ENCODE measurements at regions not wholly inside any gene's neighbourhood (a gene's known extent, or its start where the extent isn't known, plus 50 kb on each side); places are given as distances from the start of the nearest gene placed in this dataset.

DNA sequence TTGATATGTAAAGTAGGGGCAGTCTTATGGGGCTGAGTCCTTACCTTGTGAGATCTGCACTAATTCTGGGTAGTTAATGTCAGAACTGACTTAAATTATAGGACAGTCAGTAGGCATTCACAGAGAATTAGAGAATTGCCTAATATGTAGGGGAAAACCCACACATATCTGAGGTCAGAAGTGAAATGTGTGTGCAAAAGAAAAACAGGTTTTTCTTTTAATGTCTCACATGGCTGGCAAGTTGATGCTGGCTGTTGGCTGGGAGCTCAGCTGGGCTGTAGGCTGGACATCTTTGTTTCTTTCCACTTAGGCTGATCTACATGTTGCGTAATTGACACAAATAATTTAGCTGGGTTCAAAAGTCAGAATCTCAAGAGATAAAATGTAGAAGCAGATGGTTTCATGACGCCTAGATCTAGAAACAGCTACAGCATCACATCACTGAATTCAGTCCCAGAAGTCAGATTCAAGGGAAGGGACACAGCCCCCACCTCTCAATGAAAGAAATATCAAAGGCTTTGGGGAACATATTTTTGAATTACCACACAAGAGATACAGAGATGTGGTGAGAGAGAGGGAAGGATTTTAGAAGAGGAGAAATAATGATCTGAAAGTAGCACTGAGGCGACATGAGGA, 98.9 kb downstream of the TNFSF18 start:
- H2AFZ ChIP-seq (ENCODE audit: low read depth, low read length): no peak overlapping the region
- no peaks in the 10 kb centered on the region for H3K9me3 ChIP-seq (ENCODE audit: low read length)
- H3K9ac ChIP-seq (ENCODE audit: low read length): no peak overlapping the region
- H4K20me1 ChIP-seq (ENCODE audit: insufficient read depth): no peaks in the 10 kb centered on the region
- H3K27me3 ChIP-seq (ENCODE audit: insufficient read depth, low read depth, low read length): no peaks in the 10 kb centered on the region
- no peaks in the 10 kb centered on the region for H3F3A ChIP-seq (ENCODE audit: insufficient read depth, low read length, poor library complexity, severe bottlenecking)
- no peaks in the 10 kb centered on the region for H3K36me3 ChIP-seq (ENCODE audit: insufficient read depth, low read length)
- no peaks in the 10 kb centered on the region for H3K9me2 ChIP-seq (ENCODE audit: insufficient read depth, low read length)
- TF ChIP-seq RAD21 (conservative IDR thresholded peaks at IDR 0.05) (no peak), SMC3 (conservative IDR thresholded peaks at IDR 0.05; ENCODE audit: poor library complexity) (no peak), EP300 (conservative IDR thresholded peaks at IDR 0.05; ENCODE audit: poor library complexity, severe bottlenecking) (no peak), CTCF (IDR thresholded peaks at IDR 0.05; ENCODE audit: poor library complexity, severe bottlenecking) (no peak)
- TF ChIP-seq, protein P1, sequence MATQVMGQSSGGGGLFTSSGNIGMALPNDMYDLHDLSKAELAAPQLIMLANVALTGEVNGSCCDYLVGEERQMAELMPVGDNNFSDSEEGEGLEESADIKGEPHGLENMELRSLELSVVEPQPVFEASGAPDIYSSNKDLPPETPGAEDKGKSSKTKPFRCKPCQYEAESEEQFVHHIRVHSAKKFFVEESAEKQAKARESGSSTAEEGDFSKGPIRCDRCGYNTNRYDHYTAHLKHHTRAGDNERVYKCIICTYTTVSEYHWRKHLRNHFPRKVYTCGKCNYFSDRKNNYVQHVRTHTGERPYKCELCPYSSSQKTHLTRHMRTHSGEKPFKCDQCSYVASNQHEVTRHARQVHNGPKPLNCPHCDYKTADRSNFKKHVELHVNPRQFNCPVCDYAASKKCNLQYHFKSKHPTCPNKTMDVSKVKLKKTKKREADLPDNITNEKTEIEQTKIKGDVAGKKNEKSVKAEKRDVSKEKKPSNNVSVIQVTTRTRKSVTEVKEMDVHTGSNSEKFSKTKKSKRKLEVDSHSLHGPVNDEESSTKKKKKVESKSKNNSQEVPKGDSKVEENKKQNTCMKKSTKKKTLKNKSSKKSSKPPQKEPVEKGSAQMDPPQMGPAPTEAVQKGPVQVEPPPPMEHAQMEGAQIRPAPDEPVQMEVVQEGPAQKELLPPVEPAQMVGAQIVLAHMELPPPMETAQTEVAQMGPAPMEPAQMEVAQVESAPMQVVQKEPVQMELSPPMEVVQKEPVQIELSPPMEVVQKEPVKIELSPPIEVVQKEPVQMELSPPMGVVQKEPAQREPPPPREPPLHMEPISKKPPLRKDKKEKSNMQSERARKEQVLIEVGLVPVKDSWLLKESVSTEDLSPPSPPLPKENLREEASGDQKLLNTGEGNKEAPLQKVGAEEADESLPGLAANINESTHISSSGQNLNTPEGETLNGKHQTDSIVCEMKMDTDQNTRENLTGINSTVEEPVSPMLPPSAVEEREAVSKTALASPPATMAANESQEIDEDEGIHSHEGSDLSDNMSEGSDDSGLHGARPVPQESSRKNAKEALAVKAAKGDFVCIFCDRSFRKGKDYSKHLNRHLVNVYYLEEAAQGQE (IDR thresholded peaks at IDR 0.05; ENCODE audit: borderline replicate concordance): no peak
- H3K4me2 ChIP-seq (ENCODE audit: low read length): no peak overlapping the region
- H3K79me2 ChIP-seq (replicated peaks; ENCODE audit: insufficient read depth, low read length): no peaks in the 10 kb centered on the region
- no peak overlapping the region for H3K4me3 ChIP-seq (ENCODE audit: low read length)
- H3K27ac ChIP-seq (ENCODE audit: low read length): no peak overlapping the region

DNA sequence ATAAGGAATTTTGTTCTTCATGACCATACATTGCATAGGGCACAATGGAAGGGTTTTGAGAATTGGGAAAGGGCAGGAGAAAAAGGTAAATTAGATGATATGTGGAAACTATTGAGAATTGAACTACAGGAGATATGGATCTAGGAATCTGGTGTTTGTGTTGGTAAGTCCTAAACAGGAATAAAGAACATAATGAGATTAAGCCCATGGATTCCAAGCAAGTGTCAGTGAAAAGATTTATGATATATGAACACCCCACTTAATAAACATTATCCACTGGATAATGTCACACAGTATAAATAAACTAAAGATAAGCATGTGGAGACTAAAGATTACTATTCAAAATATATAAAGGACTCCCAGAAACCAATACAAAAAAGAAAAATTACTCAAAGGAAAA, 98.2 kb downstream of the TNFSF18 start:
- Histone ChIP-seq H3K79me2 (replicated peaks; ENCODE audit: insufficient read depth, low read length) (no peaks in the 10 kb centered on the region), H3K4me3 (ENCODE audit: low read length) (no peak overlapping the region), H3K9me3 (ENCODE audit: low read length) (no peaks in the 10 kb centered on the region), H3K9ac (ENCODE audit: low read length) (no peak overlapping the region), H4K20me1 (ENCODE audit: insufficient read depth) (no peaks in the 10 kb centered on the region), H3K4me2 (ENCODE audit: low read length) (no peak overlapping the region), H3K9me2 (ENCODE audit: insufficient read depth, low read length) (no peaks in the 10 kb centered on the region), H3F3A (ENCODE audit: insufficient read depth, low read length, poor library complexity, severe bottlenecking) (no peaks in the 10 kb centered on the region), H3K27ac (ENCODE audit: low read length) (no peak overlapping the region), H2AFZ (ENCODE audit: low read depth, low read length) (no peak overlapping the region), H3K36me3 (ENCODE audit: insufficient read depth, low read length) (no peaks in the 10 kb centered on the region), H3K27me3 (ENCODE audit: insufficient read depth, low read depth, low read length) (no peaks in the 10 kb centered on the region)
- TF ChIP-seq TAF1 (IDR thresholded peaks at IDR 0.05; ENCODE audit: low read depth) (no peak), RAD21 (conservative IDR thresholded peaks at IDR 0.05) (no peak), CTCF (IDR thresholded peaks at IDR 0.05; ENCODE audit: poor library complexity, severe bottlenecking) (no peak)

All from neural cell (in vitro differentiated cells).